Erythroblast (primary cell): ENCODE measurements at regions not wholly inside any gene's neighbourhood (a gene's known extent, or its start where the extent isn't known, plus 50 kb on each side); places are given as distances from the start of the nearest gene placed in this dataset.

Experiments
- DNase-seq, 2 experiments: peaks; one replicate each; lab custom pipeline; 2025; lab: John Stamatoyannopoulos, UW
- GATA1 ChIP-seq: IDR thresholded peaks from 2 replicates; pipeline ENCODE4 v1.6.1; 2011; ENCODE audit warnings: low read depth, mild to moderate bottlenecking, control low read depth, low read length, moderate library complexity
- POLR2A ChIP-seq: IDR thresholded peaks from 2 replicates; pipeline ENCODE4 v1.6.1; 2011; ENCODE audit warnings: mild to moderate bottlenecking, low read length

GRCh38 chr2:7812231-7812995 lies 869.4 kb upstream of the ID2 start:
- TF ChIP-seq POLR2A (no peak), GATA1 (no peak)
- no peak for DNase-seq

- DNase-seq: no peak
- TF ChIP-seq POLR2A: no peak
- TF ChIP-seq GATA1: no peak
Observed at GRCh38 chr2:7813541-7814292, 868.1 kb upstream of the ID2 start.

- no peak for TF ChIP-seq GATA1
- TF ChIP-seq POLR2A: no peak
- no peak for DNase-seq
Observed at GRCh38 chr2:7815726-7816125, 866.1 kb upstream of the ID2 start.

- no peak for DNase-seq
- TF ChIP-seq GATA1 (no peak), POLR2A (no peak)
Observed at GRCh38 chr2:7816233-7816632, 865.6 kb upstream of the ID2 start.

GRCh38 chr2:7816944-7817343 lies 864.9 kb upstream of the ID2 start:
- DNase-seq: no peak
- no peak for TF ChIP-seq GATA1
- TF ChIP-seq POLR2A: no peak

GRCh38 chr2:7819316-7819715 lies 862.5 kb upstream of the ID2 start:
- no peak for TF ChIP-seq POLR2A
- TF ChIP-seq GATA1: no peak
- no peak for DNase-seq

GRCh38 chr2:7819850-7820249 lies 862.0 kb upstream of the ID2 start:
- DNase-seq: no peak
- TF ChIP-seq GATA1 (no peak), POLR2A (no peak)

- TF ChIP-seq POLR2A (no peak), GATA1 (no peak)
- no peak for DNase-seq
Observed at GRCh38 chr2:7824211-7824610, 857.6 kb upstream of the ID2 start.

GRCh38 chr2:7825591-7826312 lies 856.1 kb upstream of the ID2 start:
- TF ChIP-seq GATA1 (no peak), POLR2A (no peak)
- no peak for DNase-seq

- TF ChIP-seq GATA1 (no peak), POLR2A (no peak)
- no peak for DNase-seq
Observed at GRCh38 chr2:7826656-7827055, 855.2 kb upstream of the ID2 start.

- TF ChIP-seq GATA1: no peak
- no peak for TF ChIP-seq POLR2A
- no peak for DNase-seq
Observed at GRCh38 chr2:7829241-7829640, 852.6 kb upstream of the ID2 start.

- TF ChIP-seq POLR2A (no peak), GATA1 (no peak)
- no peak for DNase-seq
Observed at GRCh38 chr2:7830616-7831015, 851.2 kb upstream of the ID2 start.

GRCh38 chr2:7835151-7835550 lies 846.7 kb upstream of the ID2 start:
- no peak for DNase-seq
- TF ChIP-seq POLR2A: no peak
- TF ChIP-seq GATA1: no peak
